Body of pancreas (tissue), 4 donors: ENCODE measurements at regions not wholly inside any gene's neighbourhood (a gene's known extent, or its start where the extent isn't known, plus 50 kb on each side); places are given as distances from the start of the nearest gene placed in this dataset.

Source experiments
- CTCF ChIP-seq, 7 experiments: fragments of 450-650 bp in 4 of 7; fragments of 200-600 bp in 3 of 7; sonication (generic) in 3 of 7; IDR thresholded peaks; one replicate each; pipeline ENCODE4 v1.5.1; 2016 to 2019; ENCODE audit warnings: antibody characterized with exemption in 7 of 7
- POLR2A ChIP-seq, 3 donors: fragments of 450-650 bp; IDR thresholded peaks; one replicate each; pipeline ENCODE4 v1.6.1; 2016; ENCODE audit warnings: antibody characterized with exemption in 3 of 3, mild to moderate bottlenecking in 2 of 3

GRCh38 chrX:125203737-125204578 is 115.7 kb upstream of the TEX13C start:
- TF ChIP-seq POLR2A (IDR thresholded peaks at IDR 0.05), result no peak
- no peak for TF ChIP-seq CTCF (IDR thresholded peaks at IDR 0.05)
